Mammary epithelial cell (primary cell): ENCODE measurements at regions not wholly inside any gene's neighbourhood (a gene's known extent, or its start where the extent isn't known, plus 50 kb on each side); places are given as distances from the start of the nearest gene placed in this dataset.

Experiments used
- EZH2 ChIP-seq: IDR thresholded peaks from 2 replicates; pipeline ENCODE4 v1.6.1; 2012; ENCODE audit warnings: low read length, inconsistent platforms, borderline replicate concordance
- TF ChIP-seq, protein P1 (sequence below), 2 donors: IDR thresholded peaks in 1 of 2; conservative IDR thresholded peaks in 1 of 2; 2 replicates each; pipeline ENCODE4 v1.5.1; 2011 to 2012; ENCODE audit warnings: inconsistent platforms in 2 of 2, low read length in 2 of 2, mild to moderate bottlenecking in 2 of 2, control low read depth in 1 of 2, low read depth in 1 of 2; ENCODE audit not compliant: insufficient read depth in 1 of 2; ENCODE audit errors: extremely low read depth in 1 of 2

DNA sequence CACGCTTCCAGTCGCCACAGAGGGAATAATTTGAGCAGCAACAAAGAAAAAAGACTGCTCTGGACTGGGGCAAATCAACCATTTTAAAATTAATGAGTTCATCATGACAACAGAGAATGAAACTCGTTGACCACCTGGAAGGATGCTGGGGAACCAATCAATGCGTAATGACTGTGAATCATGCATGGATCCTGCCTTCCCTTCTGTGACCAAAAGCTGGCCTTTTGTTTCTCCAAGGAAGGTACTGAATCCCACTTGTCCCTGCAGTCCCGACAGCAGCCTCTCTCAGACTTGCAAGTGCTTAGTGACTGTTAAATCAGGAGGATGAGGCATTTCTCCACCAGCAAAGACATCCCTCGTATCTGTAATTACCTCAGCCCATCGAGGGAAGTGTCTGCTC, 68.0 kb upstream of the TNS3 start:
- TF ChIP-seq, protein P1, sequence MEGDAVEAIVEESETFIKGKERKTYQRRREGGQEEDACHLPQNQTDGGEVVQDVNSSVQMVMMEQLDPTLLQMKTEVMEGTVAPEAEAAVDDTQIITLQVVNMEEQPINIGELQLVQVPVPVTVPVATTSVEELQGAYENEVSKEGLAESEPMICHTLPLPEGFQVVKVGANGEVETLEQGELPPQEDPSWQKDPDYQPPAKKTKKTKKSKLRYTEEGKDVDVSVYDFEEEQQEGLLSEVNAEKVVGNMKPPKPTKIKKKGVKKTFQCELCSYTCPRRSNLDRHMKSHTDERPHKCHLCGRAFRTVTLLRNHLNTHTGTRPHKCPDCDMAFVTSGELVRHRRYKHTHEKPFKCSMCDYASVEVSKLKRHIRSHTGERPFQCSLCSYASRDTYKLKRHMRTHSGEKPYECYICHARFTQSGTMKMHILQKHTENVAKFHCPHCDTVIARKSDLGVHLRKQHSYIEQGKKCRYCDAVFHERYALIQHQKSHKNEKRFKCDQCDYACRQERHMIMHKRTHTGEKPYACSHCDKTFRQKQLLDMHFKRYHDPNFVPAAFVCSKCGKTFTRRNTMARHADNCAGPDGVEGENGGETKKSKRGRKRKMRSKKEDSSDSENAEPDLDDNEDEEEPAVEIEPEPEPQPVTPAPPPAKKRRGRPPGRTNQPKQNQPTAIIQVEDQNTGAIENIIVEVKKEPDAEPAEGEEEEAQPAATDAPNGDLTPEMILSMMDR (conservative IDR thresholded peaks at IDR 0.05 in 1 of 2, IDR thresholded peaks at IDR 0.05 in 1 of 2; ENCODE audit: extremely low read depth in 1 of 2, insufficient read depth in 1 of 2, low read depth in 1 of 2, low read length in 2 of 2), result no peak
- TF ChIP-seq EZH2, result no peak
